ENCODE measurements at regions not wholly inside any gene's neighbourhood (a gene's known extent, or its start where the extent isn't known, plus 50 kb on each side); places are given as distances from the start of the nearest gene placed in this dataset.

DNA sequence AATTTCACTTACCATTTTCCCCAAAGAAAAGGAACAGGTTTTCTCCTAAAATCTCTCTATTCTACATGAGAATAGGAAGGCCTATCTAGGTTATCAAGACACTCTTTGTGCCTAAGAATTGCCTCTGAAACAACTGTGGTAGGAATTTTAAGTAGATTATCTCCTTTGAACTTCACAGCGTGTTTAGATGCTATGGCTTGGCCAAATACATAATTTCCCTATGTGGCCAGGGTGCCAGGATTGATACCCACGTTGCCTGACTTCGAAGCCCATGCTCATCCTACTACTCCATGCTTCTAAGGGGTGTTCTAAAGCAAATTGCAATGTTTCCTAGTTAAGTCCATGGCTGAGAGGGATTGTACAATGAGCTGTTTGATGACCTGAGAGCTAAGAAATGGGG lies 241.5 kb upstream of the FBXO33 start:
- TF ChIP-seq EZH2 (IDR thresholded peaks at IDR 0.05) (no peak), CTCF (IDR thresholded peaks at IDR 0.05 in 2 of 3, conservative IDR thresholded peaks at IDR 0.05 in 1 of 3; ENCODE audit: borderline replicate concordance in 1 of 3, insufficient read depth in 1 of 3, low read depth in 2 of 3, low read length in 2 of 3) (no peak), SP1 (IDR thresholded peaks at IDR 0.05; ENCODE audit: low read depth) (no peak), FOSL1 (IDR thresholded peaks at IDR 0.05; ENCODE audit: low read depth) (no peak), ZNF274 (IDR thresholded peaks at IDR 0.05; ENCODE audit: low read depth, low read length) (no peak), EGR1 (IDR thresholded peaks at IDR 0.05; ENCODE audit: low read depth) (no peak), POLR2A (IDR thresholded peaks at IDR 0.05; ENCODE audit: borderline replicate concordance, extremely low read depth, insufficient read depth, insufficient read length) (no peak)
- TF ChIP-seq, protein P1, sequence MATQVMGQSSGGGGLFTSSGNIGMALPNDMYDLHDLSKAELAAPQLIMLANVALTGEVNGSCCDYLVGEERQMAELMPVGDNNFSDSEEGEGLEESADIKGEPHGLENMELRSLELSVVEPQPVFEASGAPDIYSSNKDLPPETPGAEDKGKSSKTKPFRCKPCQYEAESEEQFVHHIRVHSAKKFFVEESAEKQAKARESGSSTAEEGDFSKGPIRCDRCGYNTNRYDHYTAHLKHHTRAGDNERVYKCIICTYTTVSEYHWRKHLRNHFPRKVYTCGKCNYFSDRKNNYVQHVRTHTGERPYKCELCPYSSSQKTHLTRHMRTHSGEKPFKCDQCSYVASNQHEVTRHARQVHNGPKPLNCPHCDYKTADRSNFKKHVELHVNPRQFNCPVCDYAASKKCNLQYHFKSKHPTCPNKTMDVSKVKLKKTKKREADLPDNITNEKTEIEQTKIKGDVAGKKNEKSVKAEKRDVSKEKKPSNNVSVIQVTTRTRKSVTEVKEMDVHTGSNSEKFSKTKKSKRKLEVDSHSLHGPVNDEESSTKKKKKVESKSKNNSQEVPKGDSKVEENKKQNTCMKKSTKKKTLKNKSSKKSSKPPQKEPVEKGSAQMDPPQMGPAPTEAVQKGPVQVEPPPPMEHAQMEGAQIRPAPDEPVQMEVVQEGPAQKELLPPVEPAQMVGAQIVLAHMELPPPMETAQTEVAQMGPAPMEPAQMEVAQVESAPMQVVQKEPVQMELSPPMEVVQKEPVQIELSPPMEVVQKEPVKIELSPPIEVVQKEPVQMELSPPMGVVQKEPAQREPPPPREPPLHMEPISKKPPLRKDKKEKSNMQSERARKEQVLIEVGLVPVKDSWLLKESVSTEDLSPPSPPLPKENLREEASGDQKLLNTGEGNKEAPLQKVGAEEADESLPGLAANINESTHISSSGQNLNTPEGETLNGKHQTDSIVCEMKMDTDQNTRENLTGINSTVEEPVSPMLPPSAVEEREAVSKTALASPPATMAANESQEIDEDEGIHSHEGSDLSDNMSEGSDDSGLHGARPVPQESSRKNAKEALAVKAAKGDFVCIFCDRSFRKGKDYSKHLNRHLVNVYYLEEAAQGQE (IDR thresholded peaks at IDR 0.05; ENCODE audit: low read depth), result no peak
